GM13977 (cell line): ENCODE measurements at regions not wholly inside any gene's neighbourhood (a gene's known extent, or its start where the extent isn't known, plus 50 kb on each side); places are given as distances from the start of the nearest gene placed in this dataset.

Source experiments
- DNase-seq: peaks from one replicate; pipeline ENCODE4 v3.0.0; 2012; ENCODE audit warnings: low spot score
- in situ Hi-C: fragments of 300-500 bp; cut with MboI; formaldehyde crosslinking; loops from one replicate; pipeline ENCODE4 v1.12.0; 2022; ENCODE audit warnings: low sequenced_read_pairs, low pct_unique_long_range_greater_than_20kb, mixed read lengths, inconsistent platforms; ENCODE audit not compliant: unreplicated experiment
- TF ChIP-seq, protein P1 (sequence below): IDR thresholded peaks from 2 replicates; pipeline ENCODE4 v1.5.1; 2012; ENCODE audit warnings: mild to moderate bottlenecking, control low read depth; ENCODE audit not compliant: insufficient read depth; ENCODE audit errors: extremely low read depth, missing control alignments

- TF ChIP-seq, protein P1, sequence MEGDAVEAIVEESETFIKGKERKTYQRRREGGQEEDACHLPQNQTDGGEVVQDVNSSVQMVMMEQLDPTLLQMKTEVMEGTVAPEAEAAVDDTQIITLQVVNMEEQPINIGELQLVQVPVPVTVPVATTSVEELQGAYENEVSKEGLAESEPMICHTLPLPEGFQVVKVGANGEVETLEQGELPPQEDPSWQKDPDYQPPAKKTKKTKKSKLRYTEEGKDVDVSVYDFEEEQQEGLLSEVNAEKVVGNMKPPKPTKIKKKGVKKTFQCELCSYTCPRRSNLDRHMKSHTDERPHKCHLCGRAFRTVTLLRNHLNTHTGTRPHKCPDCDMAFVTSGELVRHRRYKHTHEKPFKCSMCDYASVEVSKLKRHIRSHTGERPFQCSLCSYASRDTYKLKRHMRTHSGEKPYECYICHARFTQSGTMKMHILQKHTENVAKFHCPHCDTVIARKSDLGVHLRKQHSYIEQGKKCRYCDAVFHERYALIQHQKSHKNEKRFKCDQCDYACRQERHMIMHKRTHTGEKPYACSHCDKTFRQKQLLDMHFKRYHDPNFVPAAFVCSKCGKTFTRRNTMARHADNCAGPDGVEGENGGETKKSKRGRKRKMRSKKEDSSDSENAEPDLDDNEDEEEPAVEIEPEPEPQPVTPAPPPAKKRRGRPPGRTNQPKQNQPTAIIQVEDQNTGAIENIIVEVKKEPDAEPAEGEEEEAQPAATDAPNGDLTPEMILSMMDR: no peak
- in situ Hi-C loops: no loop called here
- DNase-seq: no peak
Measured at GRCh38 chr1:195278644-195279043, 1329.6 kb downstream of the KCNT2 start.

GRCh38 chr1:195275710-195276109 lies 1332.5 kb downstream of the KCNT2 start:
- DNase-seq: no peak
- TF ChIP-seq, protein P1: no peak
- in situ Hi-C loops: no loop called here

DNA sequence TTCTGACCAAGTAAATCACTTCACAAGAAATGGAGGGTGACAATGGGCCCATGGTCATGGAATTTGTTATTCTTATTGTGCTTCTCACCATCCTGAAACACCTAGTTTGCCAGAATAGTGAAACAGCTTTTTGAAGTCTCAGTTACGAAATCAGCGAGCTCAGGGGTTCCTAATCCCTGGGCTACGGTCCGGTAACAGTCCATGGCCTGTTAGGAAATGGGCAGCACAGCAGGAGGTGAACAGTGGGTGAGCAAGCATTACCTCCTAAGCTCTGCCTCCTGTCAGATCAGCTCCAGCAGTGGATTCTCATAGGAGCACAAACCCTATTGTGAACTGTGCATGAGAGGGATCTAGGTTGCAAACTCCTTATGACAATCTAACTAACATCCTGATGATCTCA lies 1356.3 kb downstream of the KCNT2 start:
- in situ Hi-C loops: no loop called here
- TF ChIP-seq, protein P1: no peak
- DNase-seq: no peak

DNA sequence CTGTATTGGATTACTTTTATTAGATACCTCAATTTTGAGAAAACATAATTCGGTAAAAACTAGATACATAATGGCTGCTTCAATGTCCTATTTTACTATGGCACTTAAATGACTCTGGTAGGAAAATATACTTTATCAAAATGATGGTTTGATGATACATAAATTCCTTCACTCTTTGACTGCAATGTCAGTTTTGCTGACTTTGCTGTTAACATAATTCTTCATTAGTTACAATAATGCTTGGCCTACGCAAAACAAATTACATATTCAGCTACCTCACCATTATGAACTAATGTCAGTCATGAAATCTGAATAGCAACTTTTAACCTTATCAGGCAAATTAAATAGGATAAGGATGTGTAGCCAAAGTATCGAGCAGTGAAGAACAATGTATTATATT lies 1364.7 kb downstream of the KCNT2 start:
- in situ Hi-C loops: no loop called here
- DNase-seq: no peak
- TF ChIP-seq, protein P1: no peak

DNA sequence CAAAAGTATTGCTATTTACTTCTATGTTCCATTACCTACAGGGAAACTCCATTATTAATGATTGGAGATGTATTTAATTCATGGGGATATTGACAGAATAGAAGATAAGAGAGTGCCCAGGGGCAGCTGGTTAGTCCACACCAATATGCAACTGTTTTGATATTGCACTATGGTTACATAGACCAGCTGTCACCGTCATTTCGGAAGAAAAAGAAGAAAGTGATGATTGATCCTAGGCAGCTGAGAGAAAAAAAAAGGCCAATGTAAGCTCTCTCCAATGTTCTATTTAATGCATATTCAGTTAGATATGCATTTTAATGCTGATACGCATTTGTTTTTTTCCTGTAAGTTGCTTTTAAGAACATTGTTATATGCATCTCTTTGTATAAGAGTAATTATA lies 1367.2 kb downstream of the KCNT2 start:
- no peak for DNase-seq
- TF ChIP-seq, protein P1: no peak
- in situ Hi-C loops: no loop called here

- TF ChIP-seq, protein P1: no peak
- in situ Hi-C loops: no loop called here
- no peak for DNase-seq
Measured at GRCh38 chr1:195238313-195238712, 1369.9 kb downstream of the KCNT2 start.
